Endothelial cell (in vitro differentiated cells): ENCODE measurements at regions not wholly inside any gene's neighbourhood (a gene's known extent, or its start where the extent isn't known, plus 50 kb on each side); places are given as distances from the start of the nearest gene placed in this dataset.

Experiments
- DNase-seq: peaks from one replicate; pipeline ENCODE4 v3.0.0; 2021; ENCODE audit warnings: low spot score
- H3K27ac Mint-ChIP-seq: one replicate; pipeline ENCODE4 v1.8.0; 2021; ENCODE audit warnings: mixed read lengths, inconsistent platforms; ENCODE audit not compliant: unreplicated experiment
- H3K27me3 Mint-ChIP-seq: one replicate; pipeline ENCODE4 v1.8.0; 2021; ENCODE audit warnings: mild to moderate bottlenecking, moderate library complexity, mixed read lengths, inconsistent platforms; ENCODE audit not compliant: unreplicated experiment
- H3K36me3 Mint-ChIP-seq: one replicate; pipeline ENCODE4 v1.8.0; 2021; ENCODE audit warnings: mild to moderate bottlenecking, low read depth, mixed read lengths, inconsistent platforms; ENCODE audit not compliant: unreplicated experiment
- H3K4me1 Mint-ChIP-seq: one replicate; pipeline ENCODE4 v1.8.0; 2021; ENCODE audit warnings: mild to moderate bottlenecking, mixed read lengths, inconsistent platforms; ENCODE audit not compliant: unreplicated experiment
- H3K4me3 Mint-ChIP-seq: one replicate; pipeline ENCODE4 v1.8.0; 2021; ENCODE audit warnings: mild to moderate bottlenecking, mixed read lengths, inconsistent platforms; ENCODE audit not compliant: unreplicated experiment
- H3K9me3 Mint-ChIP-seq: one replicate; pipeline ENCODE4 v1.8.0; 2021; ENCODE audit warnings: mixed read lengths, inconsistent platforms; ENCODE audit not compliant: unreplicated experiment
- TF ChIP-seq, protein P1 (sequence below): fragments of 200-600 bp; sonication (generic); IDR thresholded peaks from one replicate; pipeline ENCODE4 v1.5.0; 2021; ENCODE audit warnings: antibody characterized with exemption; ENCODE audit not compliant: unreplicated experiment

DNA sequence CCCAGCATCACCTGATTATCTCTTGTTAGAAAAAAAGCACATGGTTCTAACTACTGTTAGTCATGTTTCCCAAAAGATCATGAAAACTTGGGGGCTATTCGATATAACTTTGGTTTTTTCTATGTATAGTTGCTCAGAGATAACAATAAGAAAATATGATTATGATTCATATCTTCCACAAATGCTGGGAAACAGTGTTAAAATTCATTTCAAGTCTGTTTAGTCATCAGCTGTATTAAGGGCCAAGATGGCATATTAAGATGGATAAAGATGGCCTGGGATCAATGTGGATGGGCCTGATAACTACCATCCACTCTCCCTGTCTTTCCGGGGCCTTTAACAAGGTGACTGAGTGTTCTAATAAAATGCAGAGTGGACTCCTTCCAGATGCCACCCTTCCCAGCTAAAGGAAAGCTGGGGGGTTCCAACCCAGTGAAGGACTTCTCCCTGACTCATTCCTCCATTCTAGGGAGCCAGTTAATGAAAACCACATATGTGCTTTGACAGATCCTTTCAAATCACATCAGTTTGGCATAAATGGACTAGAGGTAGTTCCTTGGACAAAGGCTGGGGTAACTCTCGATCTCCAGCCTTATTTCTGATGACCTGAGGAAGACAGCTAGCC lies 221.6 kb downstream of the VAPA start:
- H3K27me3 Mint-ChIP-seq = peaks cover 1% of the 10 kb centered on the region
- H3K4me1 Mint-ChIP-seq = peaks cover 9% of the 10 kb centered on the region
- DNase-seq = no peak
- H3K9me3 Mint-ChIP-seq = no peaks in the 10 kb centered on the region
- H3K4me3 Mint-ChIP-seq = no peak overlapping the region
- TF ChIP-seq, protein P1, sequence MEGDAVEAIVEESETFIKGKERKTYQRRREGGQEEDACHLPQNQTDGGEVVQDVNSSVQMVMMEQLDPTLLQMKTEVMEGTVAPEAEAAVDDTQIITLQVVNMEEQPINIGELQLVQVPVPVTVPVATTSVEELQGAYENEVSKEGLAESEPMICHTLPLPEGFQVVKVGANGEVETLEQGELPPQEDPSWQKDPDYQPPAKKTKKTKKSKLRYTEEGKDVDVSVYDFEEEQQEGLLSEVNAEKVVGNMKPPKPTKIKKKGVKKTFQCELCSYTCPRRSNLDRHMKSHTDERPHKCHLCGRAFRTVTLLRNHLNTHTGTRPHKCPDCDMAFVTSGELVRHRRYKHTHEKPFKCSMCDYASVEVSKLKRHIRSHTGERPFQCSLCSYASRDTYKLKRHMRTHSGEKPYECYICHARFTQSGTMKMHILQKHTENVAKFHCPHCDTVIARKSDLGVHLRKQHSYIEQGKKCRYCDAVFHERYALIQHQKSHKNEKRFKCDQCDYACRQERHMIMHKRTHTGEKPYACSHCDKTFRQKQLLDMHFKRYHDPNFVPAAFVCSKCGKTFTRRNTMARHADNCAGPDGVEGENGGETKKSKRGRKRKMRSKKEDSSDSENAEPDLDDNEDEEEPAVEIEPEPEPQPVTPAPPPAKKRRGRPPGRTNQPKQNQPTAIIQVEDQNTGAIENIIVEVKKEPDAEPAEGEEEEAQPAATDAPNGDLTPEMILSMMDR = no peak
- no peak overlapping the region for H3K27ac Mint-ChIP-seq
- no peaks in the 10 kb centered on the region for H3K36me3 Mint-ChIP-seq

DNA sequence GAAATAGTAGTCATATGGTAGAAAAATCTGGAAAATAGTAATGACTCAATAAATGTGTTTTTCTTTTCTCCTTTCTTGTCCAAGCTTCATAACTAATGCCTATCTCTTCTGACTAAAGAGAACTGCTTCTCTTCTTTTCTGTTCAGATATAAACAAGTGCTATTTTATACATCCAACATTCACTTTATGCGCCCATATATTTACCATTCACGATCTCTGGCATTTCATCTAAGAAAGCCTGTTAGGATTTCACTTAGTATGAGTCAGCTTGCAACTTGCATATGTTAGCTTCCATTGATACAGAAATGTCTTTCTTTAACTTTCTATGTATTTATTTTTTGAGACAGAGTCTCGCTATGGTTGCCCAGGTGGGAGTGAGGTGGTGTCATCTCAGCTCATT lies 224.9 kb downstream of the VAPA start:
- Mint-ChIP-seq H3K27ac (no peak overlapping the region), H3K4me3 (no peak overlapping the region), H3K27me3 (peaks cover 2% of the 10 kb centered on the region), H3K4me1 (peaks cover 5% of the 10 kb centered on the region), H3K9me3 (no peaks in the 10 kb centered on the region), H3K36me3 (no peaks in the 10 kb centered on the region)
- TF ChIP-seq, protein P1 = no peak
- no peak for DNase-seq

DNA sequence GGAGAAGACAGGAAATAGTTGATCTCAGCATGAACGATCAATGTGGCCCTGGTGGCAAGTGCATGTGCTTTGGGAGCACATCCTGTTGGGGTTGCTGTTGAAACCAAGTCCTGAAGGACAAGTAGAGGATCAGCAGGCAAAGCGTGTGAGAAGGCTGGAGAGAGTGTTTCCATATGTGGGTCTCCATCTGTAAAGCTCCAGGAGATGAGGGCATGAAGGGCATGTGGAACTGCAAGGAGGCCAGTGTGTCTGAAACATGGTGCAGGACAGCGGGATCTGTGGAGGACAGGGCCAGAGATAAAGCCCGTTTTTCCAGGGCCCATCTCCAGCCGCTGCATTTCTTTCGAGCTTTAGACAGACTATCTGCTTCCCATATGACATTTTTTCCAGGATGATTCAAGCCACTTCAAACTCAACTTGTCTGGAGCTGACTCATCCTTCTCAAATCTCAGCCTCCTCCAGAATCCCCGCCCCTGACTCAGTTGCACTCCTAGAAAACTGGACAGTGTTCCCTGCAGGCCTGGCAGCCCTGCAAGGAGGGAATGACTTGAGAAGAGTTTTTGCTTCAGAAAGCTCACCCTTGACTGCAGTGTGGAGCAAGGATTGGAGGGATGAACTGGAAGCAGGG lies 226.1 kb downstream of the VAPA start:
- no peaks in the 10 kb centered on the region for H3K9me3 Mint-ChIP-seq
- DNase-seq = no peak
- H3K36me3 Mint-ChIP-seq = no peaks in the 10 kb centered on the region
- no peak overlapping the region for H3K27ac Mint-ChIP-seq
- H3K4me1 Mint-ChIP-seq = peaks cover 5% of the 10 kb centered on the region
- peaks cover 2% of the 10 kb centered on the region for H3K27me3 Mint-ChIP-seq
- TF ChIP-seq, protein P1 = no peak
- no peak overlapping the region for H3K4me3 Mint-ChIP-seq

DNA sequence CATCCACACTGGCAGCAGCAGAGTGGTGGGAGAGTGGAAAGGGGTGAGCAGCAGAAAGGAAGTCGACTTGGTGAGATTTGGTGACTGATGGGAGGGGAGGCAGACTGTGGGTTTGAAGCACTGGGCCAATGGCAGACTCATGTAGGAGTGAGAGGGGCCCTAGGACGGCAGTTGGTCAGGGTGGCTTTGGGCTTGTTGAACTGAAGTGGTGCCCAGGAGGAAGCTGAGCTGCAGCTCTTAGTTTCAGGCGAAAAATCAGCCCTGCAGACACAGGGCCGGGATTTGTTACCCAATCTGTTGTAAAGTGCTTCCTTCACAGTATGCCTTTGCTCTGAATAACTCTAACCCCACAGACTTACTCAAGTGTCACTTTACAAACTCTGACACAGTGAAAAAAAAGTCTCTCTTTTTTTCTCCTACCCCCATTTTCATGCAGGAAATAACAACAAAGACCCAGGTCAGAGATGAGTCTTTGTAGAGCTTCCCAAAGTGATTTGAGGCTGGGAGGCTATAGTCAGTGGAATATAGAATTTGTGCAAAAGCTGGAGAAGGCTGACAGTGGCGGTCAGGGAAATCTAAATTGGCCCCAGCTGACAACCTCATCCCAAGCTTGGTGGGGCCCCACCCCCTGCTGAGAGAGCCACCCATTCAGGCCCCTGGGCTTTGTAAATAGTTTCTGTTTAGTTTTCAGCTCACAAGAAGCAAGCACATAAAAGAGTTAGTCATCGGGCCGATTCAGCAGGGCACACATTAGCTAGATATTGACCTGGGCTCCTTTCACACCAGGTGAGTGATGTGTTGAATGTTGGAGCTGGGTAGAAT lies 226.9 kb downstream of the VAPA start:
- Mint-ChIP-seq H3K36me3 (no peaks in the 10 kb centered on the region), H3K27me3 (peaks cover 2% of the 10 kb centered on the region), H3K4me1 (peaks cover 5% of the 10 kb centered on the region), H3K9me3 (no peaks in the 10 kb centered on the region), H3K27ac (no peak overlapping the region), H3K4me3 (no peak overlapping the region)
- DNase-seq = no peak
- TF ChIP-seq, protein P1 = no peak

DNA sequence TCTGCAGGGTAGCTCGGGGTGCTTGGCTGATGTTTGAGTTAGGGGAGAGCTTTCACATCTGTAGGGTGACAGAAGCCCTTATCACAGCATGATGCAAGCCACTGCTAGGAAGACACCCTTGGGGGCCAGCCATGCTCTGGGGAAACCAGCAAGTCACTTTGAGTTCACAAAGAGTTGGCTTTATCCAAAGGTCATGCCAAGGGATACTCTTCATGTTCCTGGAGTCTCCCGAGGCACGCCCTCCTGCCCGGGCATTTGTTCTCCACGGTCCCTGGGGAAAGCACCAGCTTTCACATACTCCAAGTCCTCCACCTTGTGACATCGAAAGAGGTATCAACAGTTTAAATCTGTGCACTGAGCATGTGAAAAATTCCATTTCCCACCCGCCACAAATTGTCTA lies 227.7 kb downstream of the VAPA start:
- Mint-ChIP-seq H3K4me3 (no peak overlapping the region), H3K27me3 (peaks cover 4% of the 10 kb centered on the region), H3K36me3 (no peaks in the 10 kb centered on the region), H3K27ac (no peak overlapping the region), H3K4me1 (peaks cover 5% of the 10 kb centered on the region), H3K9me3 (no peaks in the 10 kb centered on the region)
- no peak for DNase-seq
- TF ChIP-seq, protein P1 = no peak
